GM19452 (cell line): ENCODE measurements at regions not wholly inside any gene's neighbourhood (a gene's known extent, or its start where the extent isn't known, plus 50 kb on each side); places are given as distances from the start of the nearest gene placed in this dataset.
"Not testable (repeated sequence)": the region's sequence is repeated elsewhere in the genome, so short reads cannot be mapped to it uniquely, and the experiment has no call there.

Experiments used
- ATAC-seq: cut with Tn5 transposase; IDR thresholded peaks from one replicate; pipeline ENCODE4 v1.9.1; 2021; ENCODE audit not compliant: unreplicated experiment

- not testable (repeated sequence) for ATAC-seq
These were observed 153.1 kb downstream of the OR13H1 start for GRCh38 chrX:131696989-131697388.

- no peak for ATAC-seq
These were observed 159.8 kb downstream of the OR13H1 start for GRCh38 chrX:131703646-131704045.

GRCh38 chrX:131704136-131704695, 160.3 kb downstream of the OR13H1 start:
- no peak for ATAC-seq

- ATAC-seq: no peak
These were observed 165.7 kb downstream of the OR13H1 start for GRCh38 chrX:131709553-131709952.

- no peak for ATAC-seq
These were observed 167.6 kb downstream of the OR13H1 start for GRCh38 chrX:131711478-131711867.

- no peak for ATAC-seq
These were observed 179.8 kb downstream of the OR13H1 start for GRCh38 chrX:131723646-131724045.

- ATAC-seq: no peak
These were observed 180.4 kb downstream of the OR13H1 start for GRCh38 chrX:131724292-131724691.

GRCh38 chrX:131725001-131725654, 181.3 kb downstream of the OR13H1 start:
- no peak for ATAC-seq

GRCh38 chrX:131727778-131728177, 183.9 kb downstream of the OR13H1 start:
- no peak for ATAC-seq

GRCh38 chrX:131728295-131729145, 184.6 kb downstream of the OR13H1 start:
- no peak for ATAC-seq

GRCh38 chrX:131729295-131729694, 185.4 kb downstream of the OR13H1 start:
- ATAC-seq: no peak

GRCh38 chrX:131734621-131735020, 190.7 kb downstream of the OR13H1 start:
- no peak for ATAC-seq

GRCh38 chrX:131735127-131735526, 191.3 kb downstream of the OR13H1 start:
- ATAC-seq: no peak

- ATAC-seq: no peak
These were observed 195.9 kb downstream of the OR13H1 start for GRCh38 chrX:131739823-131740222.

- no peak for ATAC-seq
These were observed 197.3 kb downstream of the OR13H1 start for GRCh38 chrX:131741103-131741581.

GRCh38 chrX:131745942-131746489, 202.1 kb downstream of the OR13H1 start:
- ATAC-seq: no peak

- ATAC-seq: no peak
These were observed 202.7 kb downstream of the OR13H1 start for GRCh38 chrX:131746491-131746968.

GRCh38 chrX:131747173-131747572, 203.3 kb downstream of the OR13H1 start:
- ATAC-seq: no peak

GRCh38 chrX:131752493-131753198, 208.8 kb downstream of the OR13H1 start:
- no peak for ATAC-seq

- no peak for ATAC-seq
These were observed 218.9 kb downstream of the OR13H1 start for GRCh38 chrX:131762802-131763234.

- ATAC-seq: no peak
These were observed 219.8 kb downstream of the OR13H1 start for GRCh38 chrX:131763674-131764073.
